ENCODE measurements at regions not wholly inside any gene's neighbourhood (a gene's known extent, or its start where the extent isn't known, plus 50 kb on each side); places are given as distances from the start of the nearest gene placed in this dataset.
"Not testable (repeated sequence)": the region's sequence is repeated elsewhere in the genome, so short reads cannot be mapped to it uniquely, and the experiment has no call there.

DNA sequence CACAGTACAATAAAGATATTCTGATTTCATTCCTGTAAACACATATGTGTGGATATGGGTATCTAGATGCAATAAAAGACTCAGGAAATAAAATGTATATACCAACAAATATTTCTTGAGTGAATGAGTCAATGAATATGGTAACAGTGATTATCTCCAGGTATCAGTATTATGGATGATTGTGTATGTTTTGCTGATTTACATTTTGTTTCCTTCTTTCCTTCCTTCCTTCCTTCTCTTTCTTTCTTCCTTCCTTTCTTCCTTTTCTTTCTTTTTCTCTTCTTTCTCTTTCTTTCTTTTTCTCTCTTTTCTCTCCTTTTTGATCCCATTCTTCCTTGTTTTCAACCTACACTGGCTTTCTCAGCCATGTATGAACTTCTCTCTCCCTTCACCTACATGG lies 85.3 kb upstream of the DLX6 start:
- no peak for DNase-seq (ENCODE audit: low read depth)
- TF ChIP-seq, protein P1, sequence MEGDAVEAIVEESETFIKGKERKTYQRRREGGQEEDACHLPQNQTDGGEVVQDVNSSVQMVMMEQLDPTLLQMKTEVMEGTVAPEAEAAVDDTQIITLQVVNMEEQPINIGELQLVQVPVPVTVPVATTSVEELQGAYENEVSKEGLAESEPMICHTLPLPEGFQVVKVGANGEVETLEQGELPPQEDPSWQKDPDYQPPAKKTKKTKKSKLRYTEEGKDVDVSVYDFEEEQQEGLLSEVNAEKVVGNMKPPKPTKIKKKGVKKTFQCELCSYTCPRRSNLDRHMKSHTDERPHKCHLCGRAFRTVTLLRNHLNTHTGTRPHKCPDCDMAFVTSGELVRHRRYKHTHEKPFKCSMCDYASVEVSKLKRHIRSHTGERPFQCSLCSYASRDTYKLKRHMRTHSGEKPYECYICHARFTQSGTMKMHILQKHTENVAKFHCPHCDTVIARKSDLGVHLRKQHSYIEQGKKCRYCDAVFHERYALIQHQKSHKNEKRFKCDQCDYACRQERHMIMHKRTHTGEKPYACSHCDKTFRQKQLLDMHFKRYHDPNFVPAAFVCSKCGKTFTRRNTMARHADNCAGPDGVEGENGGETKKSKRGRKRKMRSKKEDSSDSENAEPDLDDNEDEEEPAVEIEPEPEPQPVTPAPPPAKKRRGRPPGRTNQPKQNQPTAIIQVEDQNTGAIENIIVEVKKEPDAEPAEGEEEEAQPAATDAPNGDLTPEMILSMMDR (IDR thresholded peaks at IDR 0.05; ENCODE audit: control insufficient read depth, extremely low read depth, insufficient read depth): no peak
- H3K4me3 ChIP-seq (ENCODE audit: low read depth, low read length): no peak overlapping the region

DNA sequence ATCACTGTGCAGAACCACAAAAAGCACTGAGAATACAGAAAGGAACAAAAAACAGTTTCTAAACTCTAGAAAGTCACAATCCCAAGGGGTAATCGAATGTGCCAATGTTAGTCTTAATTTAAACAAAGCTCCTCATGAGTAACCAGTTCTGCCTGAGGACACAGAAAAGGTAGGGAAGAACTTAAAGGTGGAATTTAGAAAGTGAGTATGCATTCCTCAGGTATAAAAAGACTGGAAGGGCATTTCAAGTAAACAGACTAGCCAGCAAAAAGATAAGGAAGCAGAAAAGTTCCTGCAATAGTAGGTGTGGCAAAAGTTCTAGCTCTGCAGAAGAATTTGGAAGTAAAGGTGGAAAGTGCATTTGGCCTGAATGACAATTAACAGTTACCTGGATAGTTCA lies 84.6 kb upstream of the DLX6 start:
- TF ChIP-seq, protein P1 (IDR thresholded peaks at IDR 0.05; ENCODE audit: control insufficient read depth, extremely low read depth, insufficient read depth): no peak
- H3K4me3 ChIP-seq (ENCODE audit: low read depth, low read length): no peak overlapping the region
- no peak for DNase-seq (ENCODE audit: low read depth)

DNA sequence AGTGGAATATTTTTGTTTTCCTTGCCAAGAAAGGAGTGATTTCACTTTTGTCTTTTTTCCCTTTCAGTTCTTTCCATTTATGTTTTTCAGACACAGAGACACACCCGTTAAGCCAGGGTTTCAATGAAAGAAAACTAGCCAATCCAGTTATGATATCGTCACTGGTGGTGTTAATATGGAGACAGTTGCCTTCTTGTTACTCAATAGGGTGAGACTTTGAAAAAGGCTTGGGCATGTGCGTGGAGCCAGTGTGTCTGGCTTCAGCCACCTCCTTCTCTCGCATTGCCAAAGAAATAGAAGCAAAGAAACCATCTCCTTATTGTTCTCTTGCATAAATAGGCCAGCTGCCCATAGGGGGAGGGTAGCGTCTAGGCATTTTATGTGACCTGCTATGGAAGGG lies 84.1 kb upstream of the DLX6 start:
- TF ChIP-seq, protein P1 (IDR thresholded peaks at IDR 0.05; ENCODE audit: control insufficient read depth, extremely low read depth, insufficient read depth): no peak
- no peak for DNase-seq (ENCODE audit: low read depth)
- H3K4me3 ChIP-seq (ENCODE audit: low read depth, low read length): no peak overlapping the region

DNA sequence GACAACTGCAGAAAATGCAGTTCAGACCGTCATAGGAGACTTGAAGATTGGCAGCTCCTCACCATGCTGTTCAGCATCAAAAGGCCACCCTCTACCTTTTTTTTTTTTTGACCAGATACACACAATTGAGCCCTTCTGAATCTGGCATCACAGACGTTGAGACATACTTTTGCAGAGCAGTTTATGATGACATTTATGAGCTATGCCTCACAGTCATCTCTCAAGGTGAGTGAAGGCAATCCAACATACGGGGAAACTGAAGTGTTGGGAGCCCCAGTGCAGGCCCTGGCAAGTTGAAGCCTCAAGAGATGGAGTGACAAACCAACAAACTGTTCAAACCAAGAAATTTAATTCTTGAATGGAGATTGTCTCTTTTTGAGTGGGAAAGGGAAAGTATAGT lies 83.6 kb upstream of the DLX6 start:
- DNase-seq (ENCODE audit: low read depth): no peak
- TF ChIP-seq, protein P1 (IDR thresholded peaks at IDR 0.05; ENCODE audit: control insufficient read depth, extremely low read depth, insufficient read depth): no peak
- no peak overlapping the region for H3K4me3 ChIP-seq (ENCODE audit: low read depth, low read length)

DNA sequence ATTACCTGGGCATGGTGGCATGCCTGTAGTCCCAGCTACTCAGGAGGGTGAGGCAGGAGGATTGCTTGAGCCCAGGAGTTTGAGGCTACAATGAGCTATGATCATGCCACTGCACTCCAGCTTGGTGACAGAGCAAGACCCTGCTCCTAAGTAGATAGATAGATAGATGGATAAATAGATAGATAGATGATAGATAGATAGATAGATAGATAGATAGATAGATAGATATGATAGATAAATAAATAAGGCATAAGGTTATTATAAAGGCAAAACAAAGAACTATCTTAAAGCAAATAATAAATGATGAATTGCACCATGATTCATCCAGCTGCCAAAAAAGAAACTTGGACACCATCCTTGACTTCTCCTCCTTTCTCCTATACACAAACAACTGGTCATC lies 82.0 kb upstream of the DLX6 start:
- H3K4me3 ChIP-seq (ENCODE audit: low read depth, low read length); DNase-seq (ENCODE audit: low read depth): not testable (repeated sequence)

DNA sequence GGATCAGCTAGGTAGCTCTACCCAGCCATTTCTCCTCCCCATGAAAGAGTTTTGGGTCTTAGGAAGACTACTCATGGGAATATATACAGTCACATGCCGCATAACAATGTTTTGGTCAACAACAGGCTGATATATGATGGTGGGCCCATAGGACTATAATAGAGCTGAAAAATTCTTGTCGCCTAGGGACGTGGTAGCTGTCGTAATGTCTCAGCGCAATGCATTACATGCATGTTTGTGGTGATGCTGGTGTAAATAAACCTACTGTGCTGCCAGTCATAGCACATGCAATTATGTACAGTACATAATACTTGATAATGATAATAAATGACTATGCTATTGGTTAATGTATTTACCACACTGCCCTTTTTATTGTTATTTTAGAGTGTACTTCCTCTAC lies 78.2 kb upstream of the DLX6 start:
- TF ChIP-seq, protein P1 (IDR thresholded peaks at IDR 0.05; ENCODE audit: control insufficient read depth, extremely low read depth, insufficient read depth): no peak
- H3K4me3 ChIP-seq (ENCODE audit: low read depth, low read length): no peak overlapping the region
- no peak for DNase-seq (ENCODE audit: low read depth)

DNA sequence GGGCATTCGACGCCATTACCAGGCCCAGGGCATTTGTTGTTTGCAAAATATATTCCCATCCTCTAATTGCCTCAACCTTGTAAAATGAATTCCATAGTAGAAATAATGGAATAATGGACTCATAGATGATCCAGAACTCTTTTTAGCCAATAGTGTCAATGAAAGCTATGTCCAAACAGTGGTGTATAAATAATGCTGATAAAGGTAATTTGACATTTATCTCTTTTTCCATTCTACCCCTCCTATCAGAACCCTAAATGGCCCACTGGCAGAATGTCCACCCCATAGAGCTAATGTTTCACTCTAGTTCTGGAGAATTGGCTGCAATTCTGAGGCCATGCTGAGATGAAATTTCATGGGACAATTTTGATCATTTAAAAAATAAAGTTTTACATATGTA lies 76.4 kb upstream of the DLX6 start:
- no peak overlapping the region for H3K4me3 ChIP-seq (ENCODE audit: low read depth, low read length)
- TF ChIP-seq, protein P1 (IDR thresholded peaks at IDR 0.05; ENCODE audit: control insufficient read depth, extremely low read depth, insufficient read depth): no peak
- DNase-seq (ENCODE audit: low read depth): no peak

DNA sequence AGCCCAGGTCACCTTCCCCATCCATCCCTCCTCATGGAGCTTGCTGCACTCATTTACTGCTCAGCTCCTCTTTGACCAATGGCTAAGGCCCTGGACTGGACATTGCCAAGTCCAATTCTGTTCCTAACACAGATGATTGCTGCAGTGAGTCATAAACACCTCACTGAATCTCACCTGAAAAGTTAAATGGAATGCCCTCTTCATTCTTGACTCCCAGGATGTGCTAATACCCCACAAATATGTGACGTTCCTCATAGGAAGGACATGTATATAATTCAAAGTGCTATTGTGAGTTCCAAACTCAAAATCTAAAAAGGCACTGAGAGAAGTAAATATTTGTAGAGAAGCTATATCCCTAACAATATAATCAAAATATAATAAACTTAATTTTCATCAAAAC lies 73.5 kb upstream of the DLX6 start:
- TF ChIP-seq, protein P1 (IDR thresholded peaks at IDR 0.05; ENCODE audit: control insufficient read depth, extremely low read depth, insufficient read depth): no peak
- DNase-seq (ENCODE audit: low read depth): no peak
- H3K4me3 ChIP-seq (ENCODE audit: low read depth, low read length): no peak overlapping the region

Measured in LNCaP clone FGC (cell line).